HCT116 (cell line): ENCODE measurements at regions not wholly inside any gene's neighbourhood (a gene's known extent, or its start where the extent isn't known, plus 50 kb on each side); places are given as distances from the start of the nearest gene placed in this dataset.

Source experiments
- ATAC-seq: fragments of 200-7000 bp; cut with Tn5 transposase; 2 replicates; pipeline ENCODE4 v1.9.1; 2020; ENCODE audit warnings: mild to moderate bottlenecking, moderate library complexity
- BruUV-seq: library from RNA; stranded (reverse); fragments of 400-500 nt; replicated peaks from 2 replicates; lab custom pipeline; 2021; lab: Mats Ljungman, UMichigan
- CTCF ChIA-PET: fragments of 300-600 bp; sonication (Branson Sonifier 250); formaldehyde crosslinking; loops from one replicate; lab custom pipeline; 2021; ENCODE audit warnings: antibody characterized with exemption; lab: Charles Lee
- POLR2A ChIA-PET: fragments of 300-600, 350-600 bp; sonication (Branson Sonifier 250); formaldehyde crosslinking; loops from one replicate; lab custom pipeline; 2021; ENCODE audit warnings: antibody characterized with exemption; lab: Charles Lee
- RAD21 ChIA-PET, 2 experiments: fragments of 300-600 bp; sonication (Branson Sonifier 250); formaldehyde crosslinking; loops; one replicate each; lab custom pipeline; 2023; ENCODE audit warnings: low total read pairs in 2 of 2; ENCODE audit not compliant: uncharacterized antibody in 2 of 2, unreplicated experiment in 2 of 2, low non-redundant PET in 1 of 2; lab: Charles Lee
- DNase-seq: peaks from one replicate; pipeline ENCODE4 v3.0.0-alpha.2; 2010; ENCODE audit warnings: low read depth, low spot score
- H2AFZ ChIP-seq: fragments of 200-600 bp; shearing (Covaris generic), sonication (generic); 2 replicates; pipeline ENCODE4 v1.6.1; 2017; ENCODE audit warnings: low read depth, mixed run types, mixed read lengths, antibody characterized with exemption, low read length; ENCODE audit not compliant: poor library complexity, severe bottlenecking
- H3K27ac ChIP-seq: 2 replicates; pipeline ENCODE4 v1.5.1; 2012; ENCODE audit warnings: low read depth, low read length
- H3K27me3 ChIP-seq: fragments of 200-600 bp; sonication (generic); 2 replicates; pipeline ENCODE4 v1.6.1; 2016; ENCODE audit warnings: mixed run types, low read length, mixed read lengths; ENCODE audit not compliant: insufficient read depth
- H3K36me3 ChIP-seq, 2 experiments: fragments of 200-500 bp in 1 of 2; fragments of 200-600 bp in 1 of 2; sonication (Bioruptor generic) in 1 of 2; sonication (generic) in 1 of 2; 2 replicates each; pipeline versions ENCODE4 v1.5.1 to v1.6.1; 2014 to 2016; ENCODE audit warnings: low read length in 2 of 2, inconsistent platforms in 1 of 2, mixed read lengths in 1 of 2, mixed run types in 1 of 2; ENCODE audit not compliant: insufficient read depth in 2 of 2, control insufficient read depth in 1 of 2
- H3K4me1 ChIP-seq, 2 experiments: fragments of 200-600 bp in 1 of 2; sonication (generic) in 1 of 2; 2 replicates each; pipeline versions ENCODE4 v1.5.1 to v1.6.1; 2012 to 2017; ENCODE audit warnings: low read length in 2 of 2, inconsistent platforms in 1 of 2, mild to moderate bottlenecking in 1 of 2, mixed read lengths in 1 of 2, mixed run types in 1 of 2, moderate library complexity in 1 of 2; ENCODE audit not compliant: insufficient read depth in 2 of 2, control insufficient read depth in 1 of 2
- H3K4me2 ChIP-seq: fragments of 200-600 bp; sonication (generic); 2 replicates; pipeline ENCODE4 v1.6.1; 2017; ENCODE audit warnings: mixed run types, low read length, mixed read lengths
- H3K4me3 ChIP-seq, 2 experiments: fragments of 200-600 bp in 1 of 2; sonication (generic) in 1 of 2; replicated peaks in 1 of 2; 2 replicates each; pipeline ENCODE4 v1.5.1; 2011 to 2016; ENCODE audit warnings: low read length in 2 of 2, control low read depth in 1 of 2, low read depth in 1 of 2, mild to moderate bottlenecking in 1 of 2, mixed read lengths in 1 of 2, mixed run types in 1 of 2
- H3K79me2 ChIP-seq: fragments of 200-600 bp; sonication (generic); 2 replicates; pipeline ENCODE4 v1.6.1; 2017; ENCODE audit warnings: mild to moderate bottlenecking, mixed run types, low read length, moderate library complexity, mixed read lengths; ENCODE audit not compliant: insufficient read depth
- H3K9ac ChIP-seq: fragments of 200-600 bp; sonication (generic); 2 replicates; pipeline ENCODE4 v1.6.1; 2016; ENCODE audit warnings: low read length, mixed read lengths
- H3K9me2 ChIP-seq: fragments of 200-600 bp; sonication (generic), shearing (Covaris generic); 2 replicates; pipeline ENCODE4 v1.6.1; 2017; ENCODE audit warnings: mixed run types, mild to moderate bottlenecking, moderate library complexity; ENCODE audit not compliant: insufficient read depth
- H3K9me3 ChIP-seq, 2 experiments: fragments of 200-500 bp in 1 of 2; fragments of 200-600 bp in 1 of 2; sonication (Bioruptor generic) in 1 of 2; sonication (generic) in 1 of 2; 2 replicates each; pipeline ENCODE4 v1.6.1; 2014 to 2017; ENCODE audit warnings: low read length in 2 of 2, mixed read lengths in 2 of 2, inconsistent platforms in 1 of 2, low read depth in 1 of 2, mild to moderate bottlenecking in 1 of 2, mixed run types in 1 of 2, moderate library complexity in 1 of 2; ENCODE audit not compliant: control insufficient read depth in 1 of 2, insufficient read depth in 1 of 2
- H4K20me1 ChIP-seq: fragments of 200-600 bp; sonication (generic), shearing (Covaris generic); 2 replicates; pipeline ENCODE4 v1.6.1; 2017; ENCODE audit warnings: mixed run types, mild to moderate bottlenecking, moderate library complexity; ENCODE audit not compliant: insufficient read depth
- CEBPB ChIP-seq: IDR thresholded peaks from 2 replicates; pipeline ENCODE4 v1.6.1; 2012; ENCODE audit warnings: low read depth
- ELF1 ChIP-seq: IDR thresholded peaks from 2 replicates; pipeline ENCODE4 v1.6.1; 2012; ENCODE audit warnings: low read depth, borderline replicate concordance
- EZH2 ChIP-seq: fragments of 200-600 bp; sonication (generic); IDR thresholded peaks from 2 replicates; pipeline ENCODE4 v1.6.1; 2017; ENCODE audit warnings: antibody characterized with exemption, mixed run types
- EZH2phosphoT487 ChIP-seq: fragments of 200-600 bp; IDR thresholded peaks from 2 replicates; pipeline ENCODE4 v1.6.1; 2018; ENCODE audit warnings: antibody characterized with exemption, borderline replicate concordance
- FOSL1 ChIP-seq: IDR thresholded peaks from 2 replicates; pipeline ENCODE4 v1.6.1; 2012; ENCODE audit warnings: low read depth
- JUND ChIP-seq: IDR thresholded peaks from 2 replicates; pipeline ENCODE4 v1.6.1; 2012
- POLR2A ChIP-seq: IDR thresholded peaks from 2 replicates; pipeline ENCODE4 v1.7.0; 2011; ENCODE audit warnings: borderline replicate concordance; ENCODE audit not compliant: insufficient read depth, insufficient read length; ENCODE audit errors: extremely low read depth
- POLR2AphosphoS5 ChIP-seq: IDR thresholded peaks from 2 replicates; pipeline ENCODE4 v1.6.1; 2011; ENCODE audit warnings: mild to moderate bottlenecking, low read depth, low read length, moderate library complexity
- RAD21 ChIP-seq: IDR thresholded peaks from 2 replicates; pipeline ENCODE4 v1.6.1; 2012; ENCODE audit warnings: low read depth, mild to moderate bottlenecking
- SIN3A ChIP-seq: IDR thresholded peaks from 2 replicates; pipeline ENCODE4 v1.6.1; 2012; ENCODE audit warnings: low read depth
- SP1 ChIP-seq: IDR thresholded peaks from 2 replicates; pipeline ENCODE4 v1.6.1; 2012; ENCODE audit warnings: low read depth
- SRF ChIP-seq: IDR thresholded peaks from 2 replicates; pipeline ENCODE4 v1.6.1; 2012; ENCODE audit warnings: low read depth
- TCF7L2 ChIP-seq: IDR thresholded peaks from 2 replicates; pipeline ENCODE4 v1.7.0; 2011; ENCODE audit warnings: borderline replicate concordance, inconsistent platforms; ENCODE audit not compliant: insufficient read depth, insufficient read length; ENCODE audit errors: extremely low read depth
- YY1 ChIP-seq: IDR thresholded peaks from 2 replicates; pipeline ENCODE4 v1.6.1; 2011; ENCODE audit warnings: low read length, low read depth, moderate library complexity, mild to moderate bottlenecking; ENCODE audit not compliant: insufficient replicate concordance; ENCODE audit errors: extremely low read depth
- ZFX ChIP-seq: fragments of 450-650 bp; IDR thresholded peaks from 2 replicates; pipeline ENCODE4 v1.6.1; 2017
- intact Hi-C: fragments of 100-400 bp; cut with micrococcal nuclease; formaldehyde crosslinking; loops from 2 replicates; pipeline ENCODE4 v1.10.0; 2022
- TF ChIP-seq, protein P1 (sequence below): IDR thresholded peaks from 2 replicates; pipeline ENCODE4 v1.6.1; 2012
- TF ChIP-seq, protein P2 (sequence below), 3 experiments: fragments of 200-600 bp in 1 of 3; sonication (generic) in 1 of 3; IDR thresholded peaks in 2 of 3; conservative IDR thresholded peaks in 1 of 3; 2 replicates each; pipeline ENCODE4 v1.5.1; 2012 to 2017; ENCODE audit warnings: low read depth in 2 of 3, low read length in 2 of 3, antibody characterized with exemption in 1 of 3, borderline replicate concordance in 1 of 3, control low read depth in 1 of 3, mild to moderate bottlenecking in 1 of 3, mixed read lengths in 1 of 3, mixed run types in 1 of 3, moderate library complexity in 1 of 3; ENCODE audit not compliant: insufficient read depth in 1 of 3
- TF ChIP-seq, protein P3 (sequence below): IDR thresholded peaks from 2 replicates; pipeline ENCODE4 v1.6.1; 2011; ENCODE audit warnings: mild to moderate bottlenecking, low read length, moderate library complexity; ENCODE audit not compliant: insufficient replicate concordance; ENCODE audit errors: extremely low read depth

DNA sequence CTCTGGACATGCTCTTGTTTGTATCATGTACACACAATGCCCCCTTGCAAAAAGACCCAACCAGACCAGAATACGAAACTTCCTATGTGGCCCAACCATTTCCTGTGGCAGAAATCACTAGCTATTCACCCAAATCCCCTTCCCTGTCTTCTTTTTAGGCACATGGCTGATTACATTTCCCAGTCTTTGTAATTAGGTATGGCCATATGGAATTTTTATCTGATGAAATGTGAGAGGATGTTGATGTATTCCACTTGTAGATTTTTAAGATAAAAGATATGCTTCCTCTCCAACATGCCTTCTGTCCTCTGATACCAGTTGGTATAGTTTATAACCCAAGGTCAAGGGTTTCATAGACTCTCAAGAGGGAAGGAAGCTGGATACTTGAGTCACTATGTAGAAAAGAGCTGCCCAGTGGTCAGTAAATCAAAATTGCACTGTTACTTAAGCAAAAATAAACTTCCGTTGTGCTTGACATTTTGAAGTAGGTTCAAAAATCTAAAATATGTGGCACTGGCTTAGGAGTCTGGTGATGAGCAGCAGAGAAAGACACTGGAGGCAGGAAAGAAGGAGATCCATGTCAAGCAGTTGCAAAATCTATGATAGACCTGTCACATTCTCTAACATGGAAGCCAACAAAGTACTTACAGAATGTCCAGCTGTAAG is 297.4 kb downstream of the SMAD2 start:
- POLR2A ChIA-PET, result no interaction called here
- Histone ChIP-seq H3K9me3 (no peaks in the 10 kb centered on the region), H3K9me2 (no peaks in the 10 kb centered on the region), H2AFZ (no peak overlapping the region), H3K79me2 (no peaks in the 10 kb centered on the region), H3K27me3 (peaks cover 47% of the 10 kb centered on the region), H3K4me1 (no peaks in the 10 kb centered on the region), H3K4me2 (no peak overlapping the region), H3K9ac (no peak overlapping the region), H4K20me1 (no peaks in the 10 kb centered on the region), H3K27ac (no peak overlapping the region), H3K4me3 (no peak overlapping the region)
- ATAC-seq, result no peak
- CTCF ChIA-PET, result no interaction called here
- no peak for DNase-seq
- RAD21 ChIA-PET, result no interaction called here
- BruUV-seq, result no TSS peak
- intact Hi-C loops, result no loop called here
- no peak for TF ChIP-seq JUND
- TF ChIP-seq, all 23 proteins: peak for 0
- no peaks in the 10 kb centered on the region for H3K36me3 ChIP-seq

DNA sequence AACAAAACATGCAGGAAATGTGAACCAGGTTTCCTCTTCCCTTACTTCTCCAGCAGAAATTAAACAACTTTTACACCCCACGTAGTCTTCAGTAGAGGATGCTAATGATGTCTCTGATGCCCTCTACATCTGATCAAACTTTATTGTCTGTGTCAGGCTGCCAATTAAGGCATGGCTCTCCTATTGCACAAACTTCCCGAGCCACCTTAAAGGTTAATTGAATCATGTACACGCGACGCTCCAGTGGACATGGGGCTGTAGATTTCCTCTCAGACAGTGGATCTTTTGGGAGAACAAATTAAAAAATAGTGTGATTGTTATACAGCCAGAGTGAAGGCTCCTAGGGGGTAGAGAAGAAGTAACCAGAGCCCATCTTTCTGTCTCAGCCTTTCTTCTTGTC is 301.6 kb downstream of the SMAD2 start:
- no TSS peak for BruUV-seq
- TF ChIP-seq SIN3A (no peak), EZH2phosphoT487 (no peak), CEBPB (no peak), YY1 (no peak), EZH2 (no peak), SP1 (no peak), FOSL1 (no peak), TCF7L2 (no peak), POLR2A (no peak), RAD21 (no peak), JUND (no peak), SRF (no peak), ELF1 (no peak), POLR2AphosphoS5 (no peak), ZFX (no peak)
- TF ChIP-seq, protein P1, sequence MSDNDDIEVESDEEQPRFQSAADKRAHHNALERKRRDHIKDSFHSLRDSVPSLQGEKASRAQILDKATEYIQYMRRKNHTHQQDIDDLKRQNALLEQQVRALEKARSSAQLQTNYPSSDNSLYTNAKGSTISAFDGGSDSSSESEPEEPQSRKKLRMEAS, result no peak
- TF ChIP-seq, protein P2, sequence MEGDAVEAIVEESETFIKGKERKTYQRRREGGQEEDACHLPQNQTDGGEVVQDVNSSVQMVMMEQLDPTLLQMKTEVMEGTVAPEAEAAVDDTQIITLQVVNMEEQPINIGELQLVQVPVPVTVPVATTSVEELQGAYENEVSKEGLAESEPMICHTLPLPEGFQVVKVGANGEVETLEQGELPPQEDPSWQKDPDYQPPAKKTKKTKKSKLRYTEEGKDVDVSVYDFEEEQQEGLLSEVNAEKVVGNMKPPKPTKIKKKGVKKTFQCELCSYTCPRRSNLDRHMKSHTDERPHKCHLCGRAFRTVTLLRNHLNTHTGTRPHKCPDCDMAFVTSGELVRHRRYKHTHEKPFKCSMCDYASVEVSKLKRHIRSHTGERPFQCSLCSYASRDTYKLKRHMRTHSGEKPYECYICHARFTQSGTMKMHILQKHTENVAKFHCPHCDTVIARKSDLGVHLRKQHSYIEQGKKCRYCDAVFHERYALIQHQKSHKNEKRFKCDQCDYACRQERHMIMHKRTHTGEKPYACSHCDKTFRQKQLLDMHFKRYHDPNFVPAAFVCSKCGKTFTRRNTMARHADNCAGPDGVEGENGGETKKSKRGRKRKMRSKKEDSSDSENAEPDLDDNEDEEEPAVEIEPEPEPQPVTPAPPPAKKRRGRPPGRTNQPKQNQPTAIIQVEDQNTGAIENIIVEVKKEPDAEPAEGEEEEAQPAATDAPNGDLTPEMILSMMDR (IDR thresholded peaks at IDR 0.05 in 2 of 3, conservative IDR thresholded peaks at IDR 0.05 in 1 of 3; ENCODE audit: borderline replicate concordance in 1 of 3, insufficient read depth in 1 of 3, low read depth in 2 of 3, low read length in 2 of 3), result no peak
- TF ChIP-seq, protein P3, sequence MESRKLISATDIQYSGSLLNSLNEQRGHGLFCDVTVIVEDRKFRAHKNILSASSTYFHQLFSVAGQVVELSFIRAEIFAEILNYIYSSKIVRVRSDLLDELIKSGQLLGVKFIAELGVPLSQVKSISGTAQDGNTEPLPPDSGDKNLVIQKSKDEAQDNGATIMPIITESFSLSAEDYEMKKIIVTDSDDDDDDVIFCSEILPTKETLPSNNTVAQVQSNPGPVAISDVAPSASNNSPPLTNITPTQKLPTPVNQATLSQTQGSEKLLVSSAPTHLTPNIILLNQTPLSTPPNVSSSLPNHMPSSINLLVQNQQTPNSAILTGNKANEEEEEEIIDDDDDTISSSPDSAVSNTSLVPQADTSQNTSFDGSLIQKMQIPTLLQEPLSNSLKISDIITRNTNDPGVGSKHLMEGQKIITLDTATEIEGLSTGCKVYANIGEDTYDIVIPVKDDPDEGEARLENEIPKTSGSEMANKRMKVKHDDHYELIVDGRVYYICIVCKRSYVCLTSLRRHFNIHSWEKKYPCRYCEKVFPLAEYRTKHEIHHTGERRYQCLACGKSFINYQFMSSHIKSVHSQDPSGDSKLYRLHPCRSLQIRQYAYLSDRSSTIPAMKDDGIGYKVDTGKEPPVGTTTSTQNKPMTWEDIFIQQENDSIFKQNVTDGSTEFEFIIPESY, result no peak
- H3K27me3 ChIP-seq, result peaks cover 25% of the 10 kb centered on the region
- no peaks in the 10 kb centered on the region for H3K79me2 ChIP-seq
- H3K4me2 ChIP-seq, result no peak overlapping the region
- H3K9me2 ChIP-seq, result no peaks in the 10 kb centered on the region
- no peaks in the 10 kb centered on the region for H3K36me3 ChIP-seq
- intact Hi-C loops, result no loop called here
- no peaks in the 10 kb centered on the region for H4K20me1 ChIP-seq
- H3K27ac ChIP-seq, result no peak overlapping the region
- no peak for DNase-seq
- CTCF ChIA-PET, result no interaction called here
- no peaks in the 10 kb centered on the region for H3K9me3 ChIP-seq
- H3K4me3 ChIP-seq, result no peak overlapping the region
- no peak overlapping the region for H2AFZ ChIP-seq
- H3K4me1 ChIP-seq, result no peaks in the 10 kb centered on the region
- ATAC-seq, result no peak
- RAD21 ChIA-PET, result no interaction called here
- H3K9ac ChIP-seq, result no peak overlapping the region
- POLR2A ChIA-PET, result no interaction called here
